ENCODE measurements at regions not wholly inside any gene's neighbourhood (a gene's known extent, or its start where the extent isn't known, plus 50 kb on each side); places are given as distances from the start of the nearest gene placed in this dataset.
"Not testable (repeated sequence)": the region's sequence is repeated elsewhere in the genome, so short reads cannot be mapped to it uniquely, and the experiment has no call there.

- DNase-seq (no peak), ATAC-seq (no peak)
- H3K27me3 Mint-ChIP-seq (ENCODE audit: low read depth in 2 of 2): peaks cover 0 to 3% of the 10 kb centered on the region in 2 donors
- Histone ChIP-seq H3K27ac (ENCODE audit: low read length) (no peak overlapping the region), H3K4me1 (ENCODE audit: control insufficient read depth, insufficient read depth, low read length) (no peaks in the 10 kb centered on the region), H3K36me3 (ENCODE audit: control insufficient read depth, insufficient read depth, low read length) (no peaks in the 10 kb centered on the region), H3K9me3 (ENCODE audit: control insufficient read depth, insufficient read depth, low read length) (peaks cover 7% of the 10 kb centered on the region), H3K27me3 (ENCODE audit: control insufficient read depth, insufficient read depth, low read length) (no peaks in the 10 kb centered on the region), H3K4me3 (ENCODE audit: low read length) (no peak overlapping the region)
- peaks cover under 1% of the 10 kb centered on the region for H3K36me3 Mint-ChIP-seq
- H3K9me3 Mint-ChIP-seq: no peaks in the 10 kb centered on the region
- no peaks in the 10 kb centered on the region for H3K4me1 Mint-ChIP-seq
- WGBS (ENCODE audit: insufficient coverage): 71% methylated on average over 2 of the region's 2 CpGs
- no peak overlapping the region for H3K27ac Mint-ChIP-seq
- intact Hi-C loops (cut with micrococcal nuclease): no loop called here
- no peak overlapping the region for H3K4me3 Mint-ChIP-seq
- TF ChIP-seq CTCF (IDR thresholded peaks at IDR 0.05): no peak
These were observed 59.8 kb upstream of the ADAMTS2 start for GRCh38 chr5:179405054-179405416.

- H3K36me3 Mint-ChIP-seq: peaks cover 6% of the 10 kb centered on the region
- Histone ChIP-seq H3K4me3 (ENCODE audit: low read length) (no peak overlapping the region), H3K4me1 (ENCODE audit: control insufficient read depth, insufficient read depth, low read length) (no peaks in the 10 kb centered on the region), H3K27ac (ENCODE audit: low read length) (no peak overlapping the region), H3K9me3 (ENCODE audit: control insufficient read depth, insufficient read depth, low read length) (peaks cover 9% of the 10 kb centered on the region), H3K36me3 (ENCODE audit: control insufficient read depth, insufficient read depth, low read length) (no peaks in the 10 kb centered on the region), H3K27me3 (ENCODE audit: control insufficient read depth, insufficient read depth, low read length) (no peaks in the 10 kb centered on the region)
- H3K9me3 Mint-ChIP-seq: peaks cover 4% of the 10 kb centered on the region in 2 donors
- intact Hi-C loops (cut with micrococcal nuclease): no loop called here
- no peak overlapping the region for H3K27ac Mint-ChIP-seq
- H3K4me1 Mint-ChIP-seq: no peaks in the 10 kb centered on the region
- ATAC-seq: no peak
- no peak overlapping the region for H3K4me3 Mint-ChIP-seq
- WGBS (ENCODE audit: insufficient coverage): 82% methylated on average over 6 of the region's 6 CpGs
- TF ChIP-seq CTCF (IDR thresholded peaks at IDR 0.05): no peak
- H3K27me3 Mint-ChIP-seq (ENCODE audit: low read depth in 2 of 2): peaks cover 0 to 3% of the 10 kb centered on the region in 2 donors
- no peak for DNase-seq
These were observed 59.2 kb upstream of the ADAMTS2 start for GRCh38 chr5:179404321-179405053.

- intact Hi-C loops (cut with micrococcal nuclease): no loop called here
- ATAC-seq (no peak), DNase-seq (no peak)
- H3K36me3 Mint-ChIP-seq: peaks cover 7% of the 10 kb centered on the region
- H3K27me3 ChIP-seq (ENCODE audit: control insufficient read depth, insufficient read depth, low read length): no peaks in the 10 kb centered on the region
- H3K9me3 Mint-ChIP-seq: peaks cover 6 to 10% of the 10 kb centered on the region in 2 donors
- peaks cover 17% of the 10 kb centered on the region for H3K9me3 ChIP-seq (ENCODE audit: control insufficient read depth, insufficient read depth, low read length)
- H3K27me3 Mint-ChIP-seq (ENCODE audit: low read depth in 2 of 2): peaks cover 0 to 3% of the 10 kb centered on the region in 2 donors
- H3K4me3 Mint-ChIP-seq: no peak overlapping the region
- no peaks in the 10 kb centered on the region for H3K4me1 ChIP-seq (ENCODE audit: control insufficient read depth, insufficient read depth, low read length)
- H3K4me1 Mint-ChIP-seq: no peaks in the 10 kb centered on the region
- H3K27ac ChIP-seq (ENCODE audit: low read length): no peak overlapping the region
- 73% methylated on average over 6 of the region's 6 CpGs for WGBS (ENCODE audit: insufficient coverage)
- TF ChIP-seq CTCF (IDR thresholded peaks at IDR 0.05): no peak
- H3K27ac Mint-ChIP-seq: no peak overlapping the region
- no peaks in the 10 kb centered on the region for H3K36me3 ChIP-seq (ENCODE audit: control insufficient read depth, insufficient read depth, low read length)
- no peak overlapping the region for H3K4me3 ChIP-seq (ENCODE audit: low read length)
These were observed 58.3 kb upstream of the ADAMTS2 start for GRCh38 chr5:179403426-179404147.

- H3K4me3 Mint-ChIP-seq; H3K27me3 Mint-ChIP-seq (ENCODE audit: low read depth in 2 of 2); H3K4me1 Mint-ChIP-seq; H3K27ac Mint-ChIP-seq; intact Hi-C loops (cut with micrococcal nuclease); H3K4me1 ChIP-seq (ENCODE audit: control insufficient read depth, insufficient read depth, low read length); ATAC-seq; H3K27me3 ChIP-seq (ENCODE audit: control insufficient read depth, insufficient read depth, low read length); DNase-seq; H3K27ac ChIP-seq (ENCODE audit: low read length); H3K4me3 ChIP-seq (ENCODE audit: low read length); H3K36me3 Mint-ChIP-seq; H3K36me3 ChIP-seq (ENCODE audit: control insufficient read depth, insufficient read depth, low read length): not testable (repeated sequence)
- peaks cover 17% of the 10 kb centered on the region for H3K9me3 ChIP-seq (ENCODE audit: control insufficient read depth, insufficient read depth, low read length)
- peaks cover 6 to 11% of the 10 kb centered on the region in 2 donors for H3K9me3 Mint-ChIP-seq
- 81% methylated on average over 2 of the region's 2 CpGs for WGBS (ENCODE audit: insufficient coverage)
These were observed 55.2 kb upstream of the ADAMTS2 start for GRCh38 chr5:179400435-179400834.

Measured in natural killer cell (primary cell).